SH-SY5Y (cell line): ENCODE measurements at regions not wholly inside any gene's neighbourhood (a gene's known extent, or its start where the extent isn't known, plus 50 kb on each side); places are given as distances from the start of the nearest gene placed in this dataset.

Experiments used
- GATA2 ChIP-seq: IDR thresholded peaks from 2 replicates; pipeline ENCODE4 v1.6.1; 2011; ENCODE audit warnings: mild to moderate bottlenecking, low read depth, low read length
- GATA3 ChIP-seq: IDR thresholded peaks from 2 replicates; pipeline ENCODE4 v1.6.1; 2011; ENCODE audit warnings: low read depth, mild to moderate bottlenecking, low read length, moderate library complexity

DNA sequence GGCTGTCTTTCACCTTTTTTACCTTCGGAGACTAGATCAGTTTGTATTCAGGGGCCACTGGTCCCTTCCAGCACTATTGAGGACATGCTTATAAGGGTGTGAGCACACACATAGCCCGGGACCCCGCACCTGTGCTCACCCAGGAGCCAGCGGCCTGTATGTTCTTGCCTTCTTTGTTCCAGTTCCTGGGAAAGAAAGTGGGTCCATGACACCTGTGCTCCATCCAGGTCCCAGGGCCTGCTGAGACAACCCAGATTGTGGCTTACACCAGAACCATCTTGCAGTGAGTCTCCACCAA, 207.8 kb downstream of the TOMM20 start:
- TF ChIP-seq GATA3 (no peak), GATA2 (no peak)
